ENCODE measurements at regions not wholly inside any gene's neighbourhood (a gene's known extent, or its start where the extent isn't known, plus 50 kb on each side); places are given as distances from the start of the nearest gene placed in this dataset.

GRCh38 chr2:235264121-235264493 is 229.7 kb upstream of the AGAP1 start:
- DNase-seq (ENCODE audit: low read depth in 2 of 2), result no peak

- no peak for DNase-seq (ENCODE audit: low read depth in 2 of 2)
These were observed 229.3 kb upstream of the AGAP1 start for GRCh38 chr2:235264512-235264911.

DNA sequence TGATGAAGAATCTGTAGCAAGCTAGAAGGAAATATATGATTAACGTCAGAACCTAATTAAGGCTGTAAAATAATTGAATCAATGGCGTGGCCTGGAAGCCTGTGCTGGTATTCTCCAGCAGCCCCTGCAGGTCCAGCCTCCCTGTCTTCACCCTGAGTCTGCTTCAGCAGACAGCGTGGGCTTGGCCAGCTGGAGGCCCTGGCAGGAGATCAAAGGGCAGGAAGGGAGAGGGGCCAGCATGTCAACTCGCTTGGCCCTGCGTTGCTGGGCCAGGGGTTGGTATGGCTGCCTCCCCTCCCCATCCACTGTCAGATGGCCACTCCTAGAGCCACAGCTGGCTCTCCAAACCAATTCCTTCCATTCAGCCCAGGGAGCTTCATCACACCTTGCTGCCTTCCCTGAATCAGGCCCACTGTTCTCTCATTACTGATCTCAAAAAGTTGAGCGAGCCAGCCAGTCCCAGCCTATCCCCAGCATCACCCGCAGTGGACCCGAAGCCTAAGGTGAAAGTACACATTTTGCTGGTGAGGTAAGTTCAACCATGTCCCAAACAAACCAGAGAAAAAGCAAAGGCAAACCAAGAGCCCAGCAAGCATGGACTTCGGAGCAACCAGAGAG is 228.4 kb upstream of the AGAP1 start:
- no peak for DNase-seq (ENCODE audit: low read depth in 2 of 2)

GRCh38 chr2:235267251-235267650 is 226.6 kb upstream of the AGAP1 start:
- no peak for DNase-seq (ENCODE audit: low read depth in 2 of 2)

GRCh38 chr2:235268535-235268934 is 225.3 kb upstream of the AGAP1 start:
- no peak for DNase-seq (ENCODE audit: low read depth in 2 of 2)

DNA sequence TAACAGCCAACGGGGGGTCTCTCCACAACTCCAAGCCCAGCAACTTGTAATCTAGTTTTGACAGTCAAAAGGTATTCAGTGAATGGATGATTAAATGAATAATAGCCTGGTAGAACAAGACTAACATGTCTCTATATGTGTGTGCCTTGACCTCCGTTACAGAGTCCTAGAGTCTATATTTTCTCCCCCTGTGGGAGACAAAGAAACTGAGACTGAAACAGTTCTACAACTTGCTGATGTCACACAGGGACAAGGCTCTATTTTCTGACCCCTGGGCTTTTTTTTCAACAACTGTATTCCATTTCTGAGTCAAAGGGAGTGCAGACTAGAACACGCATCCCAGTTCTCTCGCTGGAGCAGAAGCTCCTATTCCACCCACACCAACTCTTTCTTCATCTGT is 223.6 kb upstream of the AGAP1 start:
- DNase-seq (ENCODE audit: low read depth in 2 of 2), result no peak

GRCh38 chr2:235270956-235271355 is 222.9 kb upstream of the AGAP1 start:
- no peak for DNase-seq (ENCODE audit: low read depth in 2 of 2)

GRCh38 chr2:235271936-235272335 is 221.9 kb upstream of the AGAP1 start:
- DNase-seq (ENCODE audit: low read depth in 2 of 2), result no peak

- no peak for DNase-seq (ENCODE audit: low read depth in 2 of 2)
These were observed 219.8 kb upstream of the AGAP1 start for GRCh38 chr2:235274023-235274422.

GRCh38 chr2:235277485-235277884 is 216.4 kb upstream of the AGAP1 start:
- no peak for DNase-seq (ENCODE audit: low read depth in 2 of 2)

DNA sequence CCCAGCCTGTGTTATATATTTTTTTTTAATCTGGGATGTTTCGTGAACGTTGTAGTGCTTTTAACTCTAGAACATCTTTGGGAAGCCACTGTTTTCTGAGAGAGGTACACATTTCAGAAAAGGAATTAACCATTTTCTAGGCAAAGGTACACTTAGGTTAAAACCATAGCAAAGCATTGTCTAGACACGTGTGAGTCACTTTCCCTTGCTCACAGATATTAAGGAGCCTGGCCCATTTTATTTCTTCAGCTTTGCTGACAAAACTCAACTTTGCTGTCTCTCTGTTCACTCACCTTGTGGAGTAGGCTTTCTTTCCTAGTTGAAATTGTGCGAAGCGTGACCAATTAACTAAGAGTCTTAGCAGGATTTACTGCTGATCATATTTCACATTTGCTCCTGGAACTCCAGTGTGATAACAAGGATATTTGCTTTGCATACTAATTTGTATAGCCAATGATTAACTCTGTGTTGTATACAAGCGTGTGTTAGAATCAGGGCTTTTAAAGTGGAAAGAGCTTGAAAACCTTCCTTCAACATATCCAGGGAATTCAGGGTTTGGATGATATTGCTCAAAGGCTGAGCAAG is 215.0 kb upstream of the AGAP1 start:
- no peak for DNase-seq (ENCODE audit: low read depth in 2 of 2)

- DNase-seq (ENCODE audit: low read depth in 2 of 2), result no peak
These were observed 213.9 kb upstream of the AGAP1 start for GRCh38 chr2:235279965-235280364.

DNA sequence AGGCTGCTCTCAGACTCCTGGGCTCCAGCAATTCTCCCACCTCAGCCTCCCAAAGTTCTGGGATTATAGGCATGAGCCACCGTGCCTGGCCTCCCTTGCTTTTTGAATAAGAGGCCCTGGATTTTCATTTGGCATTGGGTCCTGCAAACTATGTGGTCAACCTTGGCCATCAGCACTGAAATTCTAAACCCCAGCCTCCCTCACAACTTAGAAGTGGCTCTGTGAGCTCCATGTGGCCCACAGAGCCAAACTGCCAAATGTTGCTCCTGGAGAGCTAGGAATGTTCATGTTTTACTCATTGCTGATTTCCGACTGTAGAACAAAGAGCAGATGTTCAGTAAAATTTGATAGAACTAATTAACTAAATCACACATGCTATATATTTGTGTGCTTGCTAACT is 210.6 kb upstream of the AGAP1 start:
- DNase-seq (ENCODE audit: low read depth in 2 of 2), result no peak

- DNase-seq (ENCODE audit: low read depth in 2 of 2), result no peak
These were observed 207.0 kb upstream of the AGAP1 start for GRCh38 chr2:235286622-235287374.

DNA sequence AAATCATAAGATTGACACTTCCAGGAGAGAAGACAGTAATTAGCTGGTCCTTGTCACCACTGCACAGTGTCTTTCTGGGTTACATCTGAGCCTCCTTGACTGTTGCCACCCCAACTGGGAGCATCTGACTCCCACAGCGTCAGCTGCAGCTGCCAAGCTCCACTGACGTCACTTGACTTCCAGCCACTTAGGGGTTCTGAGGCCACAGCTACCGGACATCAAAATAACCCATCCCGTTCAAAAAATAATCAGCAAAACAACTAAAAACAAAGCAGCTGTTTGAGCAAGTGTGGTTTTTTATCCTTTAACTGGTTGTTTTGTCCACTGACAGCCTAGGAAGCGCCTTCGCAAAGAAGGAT is 206.5 kb upstream of the AGAP1 start:
- DNase-seq (ENCODE audit: low read depth in 2 of 2), result no peak

GRCh38 chr2:235291461-235291860 is 202.4 kb upstream of the AGAP1 start:
- DNase-seq (ENCODE audit: low read depth in 2 of 2), result no peak

DNA sequence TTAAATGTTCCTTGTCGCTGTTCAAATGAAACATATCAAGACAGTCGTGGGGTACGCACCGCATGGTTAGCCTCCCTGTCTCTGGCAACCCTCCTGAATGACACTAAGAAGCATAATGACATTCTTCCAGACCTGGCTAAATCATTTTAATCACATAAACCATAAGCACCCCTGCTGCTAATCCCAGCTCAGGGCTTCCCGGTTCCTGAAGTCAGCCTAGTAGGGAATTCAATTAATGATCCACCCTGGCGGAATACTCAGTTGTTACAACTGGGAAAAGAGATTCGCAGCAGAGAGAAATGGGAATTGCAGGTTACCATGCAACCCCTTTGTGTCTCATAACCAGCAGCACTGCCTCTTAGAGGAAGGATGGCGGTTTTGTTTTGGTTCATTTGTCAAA is 200.8 kb upstream of the AGAP1 start:
- no peak for DNase-seq (ENCODE audit: low read depth in 2 of 2)

- no peak for DNase-seq (ENCODE audit: low read depth in 2 of 2)
These were observed 198.0 kb upstream of the AGAP1 start for GRCh38 chr2:235295831-235296230.

GRCh38 chr2:235300368-235301201 is 193.3 kb upstream of the AGAP1 start:
- no peak for DNase-seq (ENCODE audit: low read depth in 2 of 2)

GRCh38 chr2:235301202-235302076 is 192.4 kb upstream of the AGAP1 start:
- no peak for DNase-seq (ENCODE audit: low read depth in 2 of 2)

GRCh38 chr2:235302263-235302662 is 191.6 kb upstream of the AGAP1 start:
- no peak for DNase-seq (ENCODE audit: low read depth in 2 of 2)
